ENCODE measurements at regions not wholly inside any gene's neighbourhood (a gene's known extent, or its start where the extent isn't known, plus 50 kb on each side); places are given as distances from the start of the nearest gene placed in this dataset.

- Histone ChIP-seq H3K36me3 (no peaks in the 10 kb centered on the region), H3K9me3 (no peaks in the 10 kb centered on the region), H3K4me3 (no peak overlapping the region), H3K4me1 (no peaks in the 10 kb centered on the region), H3K27ac (no peak overlapping the region), H3K27me3 (no peaks in the 10 kb centered on the region)
- TF ChIP-seq POLR2A (IDR thresholded peaks at IDR 0.05) = no peak
- TF ChIP-seq CTCF (IDR thresholded peaks at IDR 0.05) = no peak
- DNase-seq = no peak
- intact Hi-C loops (cut with DNase I; ENCODE audit: low total_unique reads) = no loop called here
These were observed 445.3 kb downstream of the ADRA2A start for GRCh38 chr10:111522141-111522540.

DNA sequence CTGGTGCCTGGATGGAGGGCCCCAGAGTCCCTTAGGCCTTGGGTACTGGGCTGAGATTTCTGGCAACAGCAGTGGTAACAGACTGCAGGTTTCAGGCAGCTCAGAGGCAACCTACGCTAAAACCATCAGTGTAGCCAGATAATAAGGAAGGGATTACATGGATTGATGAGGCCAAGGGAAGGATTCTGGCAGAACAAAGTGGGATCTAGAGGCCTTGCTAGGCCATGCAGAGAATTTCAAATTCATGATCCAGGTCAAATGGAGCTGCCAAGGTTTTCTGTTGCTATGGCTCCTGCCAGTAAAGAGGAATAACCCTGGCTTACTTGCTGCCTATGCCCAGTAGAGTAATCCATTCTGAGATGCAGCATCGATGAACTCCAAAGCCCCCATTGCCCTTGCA lies 445.7 kb downstream of the ADRA2A start:
- Histone ChIP-seq H3K4me3 (no peak overlapping the region), H3K9me3 (no peaks in the 10 kb centered on the region), H3K27me3 (no peaks in the 10 kb centered on the region), H3K27ac (no peak overlapping the region), H3K4me1 (no peaks in the 10 kb centered on the region), H3K36me3 (no peaks in the 10 kb centered on the region)
- intact Hi-C loops (cut with DNase I; ENCODE audit: low total_unique reads) = no loop called here
- no peak for DNase-seq
- TF ChIP-seq POLR2A (IDR thresholded peaks at IDR 0.05) (no peak), CTCF (IDR thresholded peaks at IDR 0.05) (no peak)

- TF ChIP-seq CTCF (IDR thresholded peaks at IDR 0.05) (no peak), POLR2A (IDR thresholded peaks at IDR 0.05) (no peak)
- Histone ChIP-seq H3K4me3 (no peak overlapping the region), H3K4me1 (no peaks in the 10 kb centered on the region), H3K9me3 (no peaks in the 10 kb centered on the region), H3K36me3 (no peaks in the 10 kb centered on the region), H3K27ac (no peak overlapping the region), H3K27me3 (no peaks in the 10 kb centered on the region)
- intact Hi-C loops (cut with DNase I; ENCODE audit: low total_unique reads) = no loop called here
- DNase-seq = no peak
These were observed 446.2 kb downstream of the ADRA2A start for GRCh38 chr10:111523016-111523415.

- H3K4me3 ChIP-seq = no peak overlapping the region
- H3K9me3 ChIP-seq = no peaks in the 10 kb centered on the region
- H3K27me3 ChIP-seq = no peaks in the 10 kb centered on the region
- no peaks in the 10 kb centered on the region for H3K4me1 ChIP-seq
- TF ChIP-seq CTCF (IDR thresholded peaks at IDR 0.05) (no peak), POLR2A (IDR thresholded peaks at IDR 0.05) (no peak)
- no peaks in the 10 kb centered on the region for H3K36me3 ChIP-seq
- intact Hi-C loops (cut with DNase I; ENCODE audit: low total_unique reads) = no loop called here
- DNase-seq = no peak
- no peak overlapping the region for H3K27ac ChIP-seq
These were observed 447.3 kb downstream of the ADRA2A start for GRCh38 chr10:111524134-111524533.

DNA sequence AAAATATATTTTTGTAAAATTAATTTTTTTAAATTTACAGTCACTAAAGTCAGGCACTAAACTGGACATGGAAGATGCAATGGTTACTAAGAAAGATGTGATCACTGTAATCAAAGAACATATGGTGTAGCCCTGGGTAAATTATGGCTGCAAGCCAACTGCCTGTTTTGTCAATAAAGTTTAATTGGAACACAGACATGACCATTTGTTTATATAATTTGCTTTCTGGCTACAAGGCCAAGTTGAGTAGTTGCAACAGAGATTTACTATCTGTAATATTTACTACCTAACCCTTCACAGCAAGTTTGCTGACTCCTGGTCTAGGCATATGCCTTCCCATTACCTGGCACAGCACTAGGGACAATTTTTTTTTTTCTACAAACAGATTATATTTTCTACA lies 448.9 kb downstream of the ADRA2A start:
- Histone ChIP-seq H3K27me3 (no peaks in the 10 kb centered on the region), H3K9me3 (no peaks in the 10 kb centered on the region), H3K4me3 (no peak overlapping the region), H3K4me1 (no peaks in the 10 kb centered on the region), H3K27ac (no peak overlapping the region), H3K36me3 (no peaks in the 10 kb centered on the region)
- no peak for DNase-seq
- no peak for TF ChIP-seq CTCF (IDR thresholded peaks at IDR 0.05)
- no peak for TF ChIP-seq POLR2A (IDR thresholded peaks at IDR 0.05)
- intact Hi-C loops (cut with DNase I; ENCODE audit: low total_unique reads) = no loop called here
